ENCODE measurements at regions not wholly inside any gene's neighbourhood (a gene's known extent, or its start where the extent isn't known, plus 50 kb on each side); places are given as distances from the start of the nearest gene placed in this dataset.

DNA sequence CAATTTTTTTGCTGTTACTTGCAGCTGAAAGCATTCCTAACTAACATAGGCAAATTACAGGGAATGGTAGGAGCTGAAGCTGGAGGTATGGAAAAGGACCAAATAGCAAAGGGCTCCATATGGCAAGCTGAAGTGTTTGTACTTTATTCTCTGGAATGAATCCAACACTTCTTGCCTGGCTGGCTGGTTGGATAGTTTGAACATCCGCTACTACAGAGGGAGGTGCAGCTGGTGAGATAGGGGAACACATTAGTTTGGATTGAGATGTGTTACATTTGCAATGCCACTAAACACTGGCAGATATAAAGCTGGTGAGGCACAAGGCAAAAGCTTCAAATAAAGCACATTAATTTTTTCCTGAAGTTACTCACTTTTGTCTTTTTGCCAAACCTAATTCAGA is 291.5 kb downstream of the SP3 start:
- no peak for TF ChIP-seq ZNF274 (IDR thresholded peaks at IDR 0.05; ENCODE audit: low read depth, low read length)
- no peak for TF ChIP-seq YY1 (IDR thresholded peaks at IDR 0.05; ENCODE audit: insufficient read depth, insufficient read length)
- no peak for TF ChIP-seq SUZ12 (IDR thresholded peaks at IDR 0.05; ENCODE audit: extremely low read depth, insufficient read depth, insufficient read length)
